ENCODE measurements at regions not wholly inside any gene's neighbourhood (a gene's known extent, or its start where the extent isn't known, plus 50 kb on each side); places are given as distances from the start of the nearest gene placed in this dataset.

- TF ChIP-seq CTCF (IDR thresholded peaks at IDR 0.05) (no peak), SIN3A (IDR thresholded peaks at IDR 0.05; ENCODE audit: borderline replicate concordance, insufficient read depth, low read depth, low read length) (no peak), POLR2AphosphoS5 (IDR thresholded peaks at IDR 0.05; ENCODE audit: low read depth, low read length) (no peak), TCF7L2 (IDR thresholded peaks at IDR 0.05; ENCODE audit: low read depth, low read length) (no peak), REST (IDR thresholded peaks at IDR 0.05; ENCODE audit: insufficient read depth in 1 of 2, low read depth in 2 of 2, low read length in 1 of 2) (no peak)
- Histone ChIP-seq H3K4me1 (ENCODE audit: control insufficient read depth, insufficient read depth, low read length) (no peaks in the 10 kb centered on the region), H3K4me3 (ENCODE audit: low read depth in 2 of 2, low read length in 2 of 2) (no peak overlapping the region), H3K9me3 (ENCODE audit: control insufficient read depth, insufficient read depth, low read depth, low read length) (no peaks in the 10 kb centered on the region), H3K27me3 (ENCODE audit: control insufficient read depth, insufficient read depth, low read length) (no peaks in the 10 kb centered on the region), H3K36me3 (ENCODE audit: control insufficient read depth, insufficient read depth, low read length) (no peaks in the 10 kb centered on the region), H3K27ac (ENCODE audit: low read length) (no peak overlapping the region)
- in situ Hi-C loops (cut with HindIII; ENCODE audit: low pct_unique_long_range_greater_than_20kb, low sequenced_read_pairs) = no loop called here
- CTCF ChIA-PET = no interaction called here
- intact Hi-C loops (cut with micrococcal nuclease; ENCODE audit: unreplicated experiment) = no loop called here
- ATAC-seq = no peak
- POLR2A ChIA-PET = no interaction called here
- DNase-seq (ENCODE audit: low read depth, low spot score) = no peak
- no TSS peak for BruUV-seq (replicated peaks)
Measured at GRCh38 chr22:48169227-48169626, 1406.8 kb downstream of the TBC1D22A start.

- ChIA-PET CTCF (no interaction called here), POLR2A (no interaction called here)
- intact Hi-C loops (cut with micrococcal nuclease; ENCODE audit: unreplicated experiment) (no loop called here), in situ Hi-C loops (cut with HindIII; ENCODE audit: low pct_unique_long_range_greater_than_20kb, low sequenced_read_pairs) (no loop called here)
- no peak overlapping the region for H3K27ac ChIP-seq (ENCODE audit: low read length)
- no peaks in the 10 kb centered on the region for H3K36me3 ChIP-seq (ENCODE audit: control insufficient read depth, insufficient read depth, low read length)
- BruUV-seq (replicated peaks) = no TSS peak
- H3K4me1 ChIP-seq (ENCODE audit: control insufficient read depth, insufficient read depth, low read length) = no peaks in the 10 kb centered on the region
- H3K4me3 ChIP-seq (ENCODE audit: low read depth in 2 of 2, low read length in 2 of 2) = no peak overlapping the region
- H3K27me3 ChIP-seq (ENCODE audit: control insufficient read depth, insufficient read depth, low read length) = no peaks in the 10 kb centered on the region
- DNase-seq (ENCODE audit: low read depth, low spot score) = no peak
- TF ChIP-seq REST (IDR thresholded peaks at IDR 0.05; ENCODE audit: insufficient read depth in 1 of 2, low read depth in 2 of 2, low read length in 1 of 2) (peak in 1 of 2 experiments; percentile 69; a peak in 2 of 4 replicates), CTCF (IDR thresholded peaks at IDR 0.05) (no peak)
- no peaks in the 10 kb centered on the region for H3K9me3 ChIP-seq (ENCODE audit: control insufficient read depth, insufficient read depth, low read depth, low read length)
- ATAC-seq = no peak
Measured at GRCh38 chr22:48167238-48167637, 1404.8 kb downstream of the TBC1D22A start.

All from Panc1 (cell line).